Tibial artery (tissue), 4 donors: ENCODE measurements at regions not wholly inside any gene's neighbourhood (a gene's known extent, or its start where the extent isn't known, plus 50 kb on each side); places are given as distances from the start of the nearest gene placed in this dataset.
A peak's percentile ranks its signal among the peaks of the same experiment; 100 is the strongest.

Experiments
- DNase-seq, 2 donors: peaks; one replicate each; pipeline ENCODE4 v3.0.0-alpha.2; 2019
- H3K27ac ChIP-seq, 2 donors: fragments of 200-600 bp; sonication (generic) in 1 of 2; 1 replicate in 1 of 2; 2 replicates in 1 of 2; pipeline ENCODE4 v1.5.1; 2018 to 2019; ENCODE audit warnings: mild to moderate bottlenecking in 1 of 2
- H3K27me3 ChIP-seq, 2 donors: fragments of 200-600 bp; sonication (generic) in 1 of 2; one replicate each; pipeline versions ENCODE4 v1.5.1 to v1.6.0; 2016 to 2019
- H3K36me3 ChIP-seq, 3 donors: fragments of 200-600 bp; sonication (generic) in 2 of 3; one replicate each; pipeline ENCODE4 v1.5.1; 2016 to 2019; ENCODE audit warnings: mild to moderate bottlenecking in 2 of 3
- H3K4me1 ChIP-seq, 4 donors: fragments of 200-600 bp; sonication (generic) in 2 of 4; 1 replicate in 3 of 4; 2 replicates in 1 of 4; pipeline ENCODE4 v1.5.1; 2016 to 2019
- H3K4me3 ChIP-seq, 2 donors: fragments of 200-600 bp; sonication (generic) in 1 of 2; 1 replicate in 1 of 2; 2 replicates in 1 of 2; pipeline ENCODE4 v1.5.1; 2018 to 2019; ENCODE audit warnings: mild to moderate bottlenecking in 2 of 2
- H3K9me3 ChIP-seq, 3 donors: fragments of 200-600 bp; sonication (generic) in 1 of 3; one replicate each; pipeline ENCODE4 v1.5.1; 2016 to 2019
- intact Hi-C: fragments of 100-400 bp; cut with DNase I; formaldehyde crosslinking; loops from one replicate; pipeline ENCODE4 v1.15.0; 2023; ENCODE audit warnings: low total_unique reads
- TF ChIP-seq, protein P1 (sequence below), 2 experiments: fragments of 200-600 bp in 1 of 2; fragments of 450-650 bp in 1 of 2; IDR thresholded peaks; one replicate each; pipeline ENCODE4 v1.5.1; 2017 to 2019; ENCODE audit warnings: antibody characterized with exemption in 2 of 2, mild to moderate bottlenecking in 1 of 2, moderate library complexity in 1 of 2

DNA sequence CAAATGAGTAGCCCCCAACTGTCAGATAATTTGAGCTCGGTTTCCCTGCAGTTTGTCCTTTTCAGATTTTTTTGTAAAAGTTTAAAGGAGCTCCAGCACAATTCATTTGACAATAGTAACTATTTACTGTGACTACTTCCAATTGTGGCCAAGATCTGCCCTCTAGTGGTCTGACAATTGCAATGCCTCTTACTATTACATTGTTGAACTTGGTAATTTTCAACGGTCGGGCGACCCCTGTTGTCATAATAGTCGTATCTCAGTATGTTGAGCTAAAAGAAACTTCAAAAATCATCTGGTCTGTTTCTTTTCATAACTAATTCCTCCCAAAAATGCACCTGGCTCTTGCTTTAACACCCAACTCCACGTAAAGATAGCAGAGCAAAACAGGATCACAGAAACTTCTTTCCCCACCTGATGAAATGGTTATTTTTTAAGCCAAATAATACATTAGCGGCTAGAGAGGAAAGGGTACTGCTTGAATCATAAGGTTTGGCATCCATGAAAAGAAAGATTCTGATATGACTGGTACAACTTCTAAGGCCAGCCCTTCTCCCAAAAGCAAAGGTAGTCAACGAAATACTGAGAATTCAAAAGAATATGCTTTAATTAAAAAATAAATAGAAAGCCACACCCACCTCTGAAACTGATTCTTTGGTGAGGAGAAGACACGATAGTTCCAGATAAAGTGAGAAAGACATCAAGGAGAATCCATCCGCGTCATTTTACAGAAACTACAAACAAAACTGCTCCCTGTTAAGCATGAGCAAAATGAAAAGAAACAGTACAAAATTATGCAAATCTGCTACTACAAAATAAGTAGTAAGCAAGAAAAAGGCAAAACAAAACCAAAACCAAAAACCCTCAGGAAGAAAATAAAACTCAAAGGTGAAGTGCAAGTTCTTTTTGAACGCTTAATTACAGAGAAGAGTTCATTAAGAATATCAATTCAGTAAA is 76.9 kb upstream of the HTR4 start:
- H3K9me3 ChIP-seq: no peaks in the 10 kb centered on the region

DNA sequence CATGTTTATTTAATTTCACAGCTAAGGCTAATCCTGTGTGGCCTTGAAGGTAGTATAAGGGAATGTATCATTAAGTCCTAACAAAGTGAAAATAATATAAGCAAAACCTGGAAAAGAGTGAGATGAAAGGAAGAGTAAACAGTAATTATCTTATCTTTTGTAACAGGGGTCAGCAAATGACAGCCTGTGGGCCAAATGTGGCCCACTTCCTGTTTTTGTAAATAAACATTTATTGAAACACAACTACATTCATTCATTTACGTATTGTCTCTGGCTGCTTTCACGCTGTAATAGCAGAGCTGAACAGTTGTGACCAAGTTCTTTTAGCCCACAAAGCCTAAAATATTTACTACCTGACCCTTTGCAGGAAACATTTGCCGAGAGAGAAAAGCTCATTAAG is 78.4 kb upstream of the HTR4 start:
- intact Hi-C loops: loop anchor here (10.0 kb wide), 4 partner anchors 92 to 382 kb away; partner anchors contain the start of gene ADRB2
- DNase-seq: no peak
- Histone ChIP-seq H3K36me3 (no peaks in the 10 kb centered on the region), H3K4me1 (peaks cover 0 to 36% (median 19%) of the 10 kb centered on the region in 4 donors), H3K27me3 (no peaks in the 10 kb centered on the region), H3K9me3 (no peaks in the 10 kb centered on the region), H3K27ac (no peak overlapping the region), H3K4me3 (no peak overlapping the region)
- TF ChIP-seq, protein P1, sequence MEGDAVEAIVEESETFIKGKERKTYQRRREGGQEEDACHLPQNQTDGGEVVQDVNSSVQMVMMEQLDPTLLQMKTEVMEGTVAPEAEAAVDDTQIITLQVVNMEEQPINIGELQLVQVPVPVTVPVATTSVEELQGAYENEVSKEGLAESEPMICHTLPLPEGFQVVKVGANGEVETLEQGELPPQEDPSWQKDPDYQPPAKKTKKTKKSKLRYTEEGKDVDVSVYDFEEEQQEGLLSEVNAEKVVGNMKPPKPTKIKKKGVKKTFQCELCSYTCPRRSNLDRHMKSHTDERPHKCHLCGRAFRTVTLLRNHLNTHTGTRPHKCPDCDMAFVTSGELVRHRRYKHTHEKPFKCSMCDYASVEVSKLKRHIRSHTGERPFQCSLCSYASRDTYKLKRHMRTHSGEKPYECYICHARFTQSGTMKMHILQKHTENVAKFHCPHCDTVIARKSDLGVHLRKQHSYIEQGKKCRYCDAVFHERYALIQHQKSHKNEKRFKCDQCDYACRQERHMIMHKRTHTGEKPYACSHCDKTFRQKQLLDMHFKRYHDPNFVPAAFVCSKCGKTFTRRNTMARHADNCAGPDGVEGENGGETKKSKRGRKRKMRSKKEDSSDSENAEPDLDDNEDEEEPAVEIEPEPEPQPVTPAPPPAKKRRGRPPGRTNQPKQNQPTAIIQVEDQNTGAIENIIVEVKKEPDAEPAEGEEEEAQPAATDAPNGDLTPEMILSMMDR (IDR thresholded peaks at IDR 0.05): no peak

More for the DNA sequence above, 76.9 kb upstream of the HTR4 start:
- no peak overlapping the region for H3K27ac ChIP-seq
- intact Hi-C loops: loop anchor here (10.0 kb wide), 4 partner anchors 94 to 384 kb away; partner anchors contain the start of gene ADRB2
- H3K36me3 ChIP-seq: no peaks in the 10 kb centered on the region
- H3K27me3 ChIP-seq: no peaks in the 10 kb centered on the region
- H3K4me3 ChIP-seq: no peak overlapping the region
- peaks cover 0 to 21% (median 10%) of the 10 kb centered on the region in 4 donors for H3K4me1 ChIP-seq
- TF ChIP-seq, protein P1 (IDR thresholded peaks at IDR 0.05): peak; percentile 83 to 96
- peak; percentile 76 to 80 for DNase-seq

DNA sequence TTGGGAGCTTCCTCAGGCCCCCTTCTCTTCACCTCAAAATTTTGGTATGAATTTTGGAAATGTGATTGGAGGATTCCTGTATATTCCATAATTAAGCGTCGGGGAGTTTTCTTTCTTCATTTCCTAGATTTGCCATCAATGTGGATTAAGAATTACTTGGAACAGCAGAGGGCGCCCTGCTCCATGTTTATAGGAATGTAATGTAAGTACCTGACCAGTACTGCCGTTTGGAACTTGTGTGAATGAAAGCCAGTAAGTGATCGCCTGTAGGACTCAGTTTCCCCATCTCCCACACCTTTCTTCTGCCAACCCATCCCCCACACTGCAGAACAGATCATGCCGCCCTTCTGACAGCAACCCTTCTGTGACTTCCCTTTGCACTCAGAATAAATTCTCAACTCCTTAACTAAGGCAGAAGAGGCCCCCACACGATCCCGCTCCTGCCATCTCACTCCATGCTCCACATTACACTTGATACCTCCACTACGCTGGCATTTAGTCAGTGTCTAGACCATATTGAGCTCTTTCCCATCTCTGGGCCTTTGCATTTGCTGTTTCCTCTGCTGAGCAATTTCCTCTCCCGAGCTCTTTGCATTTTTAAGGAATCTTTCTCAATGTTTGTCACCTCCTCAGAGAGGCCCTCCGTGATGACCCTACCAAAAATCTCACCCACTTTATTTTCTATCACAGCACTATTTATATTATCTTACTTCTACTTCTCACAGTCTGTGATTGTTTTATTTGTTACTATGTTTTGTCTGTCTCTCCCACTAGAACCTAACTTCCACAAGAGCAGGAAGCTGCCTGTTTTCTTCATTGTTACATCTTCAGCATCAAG is 79.5 kb upstream of the HTR4 start:
- H3K4me1 ChIP-seq: peaks cover 0 to 42% (median 19%) of the 10 kb centered on the region in 4 donors
- intact Hi-C loops: loop anchor here (10.0 kb wide), 4 partner anchors 91 to 381 kb away; partner anchors contain the start of gene ADRB2
- peak; percentile 83 to 90 for DNase-seq
- H3K9me3 ChIP-seq: no peaks in the 10 kb centered on the region
- no peak overlapping the region for H3K27ac ChIP-seq
- H3K36me3 ChIP-seq: no peaks in the 10 kb centered on the region
- TF ChIP-seq, protein P1 (IDR thresholded peaks at IDR 0.05): peak; percentile 58 to 78
- H3K4me3 ChIP-seq: no peak overlapping the region
- H3K27me3 ChIP-seq: no peaks in the 10 kb centered on the region

DNA sequence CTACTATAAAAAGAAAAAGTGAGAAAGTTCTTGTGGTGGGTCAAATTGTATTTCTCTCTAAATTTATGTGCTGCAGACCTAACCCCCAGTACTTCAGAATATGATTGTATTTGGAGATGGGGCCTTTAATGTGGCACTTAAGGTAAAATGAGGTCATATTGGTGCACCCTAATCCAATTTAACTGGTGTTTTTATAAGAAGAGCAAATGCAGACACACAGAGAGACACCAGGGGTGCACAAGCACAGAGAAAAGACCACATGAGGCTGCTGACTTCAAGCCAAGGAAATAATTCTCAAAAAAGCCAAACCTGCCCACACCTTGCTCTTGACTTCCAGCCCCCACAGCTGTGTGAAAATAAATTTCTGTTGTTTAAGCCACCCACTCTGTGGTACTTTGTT is 80.2 kb upstream of the HTR4 start:
- Histone ChIP-seq H3K36me3 (no peaks in the 10 kb centered on the region), H3K27me3 (no peaks in the 10 kb centered on the region), H3K9me3 (no peaks in the 10 kb centered on the region), H3K27ac (no peak overlapping the region), H3K4me1 (peaks cover 0 to 49% (median 25%) of the 10 kb centered on the region in 4 donors), H3K4me3 (no peak overlapping the region)
- intact Hi-C loops: loop anchor here (10.0 kb wide), 4 partner anchors 90 to 380 kb away; partner anchors contain the start of gene ADRB2
- no peak for DNase-seq
- TF ChIP-seq, protein P1 (IDR thresholded peaks at IDR 0.05): no peak

DNA sequence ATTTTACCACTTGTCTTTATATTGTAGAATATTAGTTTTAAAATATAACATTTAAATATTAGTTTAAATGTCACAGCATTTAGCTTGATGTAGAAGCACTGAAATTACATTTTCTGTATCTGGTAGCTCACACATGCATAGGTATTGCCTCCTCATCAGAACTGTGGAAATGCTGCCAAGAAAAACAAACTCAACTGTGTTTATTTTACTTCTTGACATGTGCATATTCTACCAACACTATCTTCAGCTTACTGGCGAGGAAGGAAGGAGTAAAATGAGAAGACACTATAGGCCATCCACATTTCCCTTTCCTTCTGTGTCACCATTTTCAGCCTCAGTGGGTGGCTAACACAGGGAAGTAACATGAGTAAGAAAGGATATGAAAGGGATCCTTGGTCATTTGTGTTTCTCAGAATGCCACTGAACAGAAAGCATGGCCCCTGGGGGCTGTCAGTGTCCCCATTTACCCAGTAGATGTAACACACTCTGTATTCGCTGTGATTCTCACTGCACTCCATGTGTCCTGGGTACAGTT is 81.0 kb upstream of the HTR4 start:
- Histone ChIP-seq H3K4me3 (no peak overlapping the region), H3K27me3 (no peaks in the 10 kb centered on the region), H3K27ac (no peak overlapping the region), H3K9me3 (no peaks in the 10 kb centered on the region), H3K4me1 (peaks cover 0 to 49% (median 26%) of the 10 kb centered on the region in 4 donors), H3K36me3 (no peaks in the 10 kb centered on the region)
- TF ChIP-seq, protein P1 (IDR thresholded peaks at IDR 0.05): no peak
- intact Hi-C loops: loop anchor here (10.0 kb wide), 4 partner anchors 89 to 379 kb away; partner anchors contain the start of gene ADRB2
- DNase-seq: no peak
